GM12892 (cell line): ENCODE measurements at regions not wholly inside any gene's neighbourhood (a gene's known extent, or its start where the extent isn't known, plus 50 kb on each side); places are given as distances from the start of the nearest gene placed in this dataset.

Experiments
- DNase-seq: peaks from one replicate; pipeline ENCODE4 v3.0.0; 2011; ENCODE audit not compliant: insufficient read length
- FAIRE-seq: peaks from 2 replicates; lab custom pipeline; 2011; peaks lifted over from hg19 to GRCh38; lab: Jason Lieb, UNC
- POLR2A ChIP-seq: IDR thresholded peaks from 2 replicates; pipeline ENCODE4 v1.6.1; 2011; ENCODE audit warnings: low read depth, low read length, control low read depth
- POLR2AphosphoS5 ChIP-seq: IDR thresholded peaks from 2 replicates; pipeline ENCODE4 v1.6.1; 2011; ENCODE audit warnings: low read depth, low read length, control low read depth
- TAF1 ChIP-seq: IDR thresholded peaks from 2 replicates; pipeline ENCODE4 v1.6.1; 2011; ENCODE audit warnings: low read depth, mild to moderate bottlenecking, control low read depth, low read length, borderline replicate concordance

DNA sequence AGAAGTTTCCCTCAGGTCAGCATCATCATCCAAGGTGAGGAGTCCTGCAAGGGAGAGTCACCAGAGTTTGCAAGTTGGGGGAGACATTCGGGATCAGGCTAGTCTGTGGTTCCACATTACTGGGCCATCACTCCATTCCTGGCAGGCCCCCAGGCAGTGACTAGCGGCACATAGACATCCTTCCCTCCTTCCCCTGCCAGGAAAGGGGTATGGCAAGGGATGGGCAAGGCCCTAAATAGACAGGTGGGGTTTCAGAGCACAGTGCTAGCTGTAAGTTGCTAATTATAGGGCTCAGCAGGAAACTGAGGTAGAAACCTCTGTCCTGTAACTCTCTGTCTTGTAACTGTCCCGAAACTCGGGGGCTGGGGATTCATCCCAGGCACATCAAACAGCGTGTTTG is 215.2 kb upstream of the ROPN1 start:
- FAIRE-seq (peak; percentile 30), DNase-seq (no peak)
- TF ChIP-seq POLR2AphosphoS5 (no peak), POLR2A (no peak), TAF1 (no peak)

DNA sequence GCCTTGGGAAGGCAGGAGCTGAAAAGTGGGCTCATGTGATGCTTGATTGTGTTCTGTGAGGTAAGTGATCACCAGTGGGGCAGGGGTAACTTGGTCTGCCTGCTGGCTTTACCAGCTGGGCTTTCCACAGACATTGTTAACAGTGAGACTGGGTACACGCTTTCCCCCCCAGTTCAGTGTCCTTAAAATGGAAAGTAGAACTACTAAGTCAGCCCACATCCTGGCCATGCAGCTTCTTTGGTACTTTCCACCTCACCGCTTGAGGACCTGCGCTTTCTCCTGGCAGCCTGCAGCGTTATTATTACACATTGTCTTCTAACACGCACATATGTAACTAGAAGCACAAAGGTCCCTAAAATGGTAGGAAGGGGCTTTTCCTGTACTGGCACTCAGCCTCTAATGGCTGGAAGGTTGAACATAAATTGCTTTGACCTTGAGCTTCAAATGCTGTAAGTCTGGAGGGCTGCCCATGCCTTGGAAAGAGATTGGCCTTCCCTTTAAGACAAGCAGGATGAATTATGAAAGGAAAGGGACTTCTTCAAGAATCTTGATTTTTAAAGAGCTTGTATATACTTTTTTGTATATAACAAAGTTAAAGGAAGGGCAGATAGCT is 216.1 kb upstream of the ROPN1 start:
- DNase-seq (peak; percentile 3), FAIRE-seq (peak; percentile 63)
- 0 out of 2 replicates have a peak, but pooled peaks have one; percentile 22 for TF ChIP-seq POLR2A
- TF ChIP-seq TAF1: 0 out of 2 replicates have a peak, but pooled peaks have one; percentile 9
- no peak for TF ChIP-seq POLR2AphosphoS5

DNA sequence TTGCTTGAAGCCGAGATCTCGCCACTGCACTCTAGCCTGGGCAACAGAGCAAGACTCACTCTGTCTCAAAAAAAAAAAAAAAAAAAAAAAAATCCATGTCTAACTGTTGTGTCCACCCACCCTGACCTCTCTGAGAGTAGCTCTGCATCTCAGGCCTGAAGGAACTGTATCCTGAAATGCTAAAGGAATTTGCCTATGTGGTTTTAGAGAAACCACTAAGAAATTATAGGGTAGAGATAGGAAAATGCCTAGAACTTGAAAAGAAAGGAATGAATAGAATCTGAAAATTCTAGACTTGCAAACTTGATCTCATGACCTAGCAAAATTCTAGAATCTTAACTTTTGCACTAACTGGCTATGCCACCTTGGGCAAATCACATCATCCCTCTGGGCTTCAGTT is 217.5 kb upstream of the ROPN1 start:
- FAIRE-seq: no peak
- TF ChIP-seq POLR2AphosphoS5 (no peak), POLR2A (no peak), TAF1 (no peak)
- no peak for DNase-seq

DNA sequence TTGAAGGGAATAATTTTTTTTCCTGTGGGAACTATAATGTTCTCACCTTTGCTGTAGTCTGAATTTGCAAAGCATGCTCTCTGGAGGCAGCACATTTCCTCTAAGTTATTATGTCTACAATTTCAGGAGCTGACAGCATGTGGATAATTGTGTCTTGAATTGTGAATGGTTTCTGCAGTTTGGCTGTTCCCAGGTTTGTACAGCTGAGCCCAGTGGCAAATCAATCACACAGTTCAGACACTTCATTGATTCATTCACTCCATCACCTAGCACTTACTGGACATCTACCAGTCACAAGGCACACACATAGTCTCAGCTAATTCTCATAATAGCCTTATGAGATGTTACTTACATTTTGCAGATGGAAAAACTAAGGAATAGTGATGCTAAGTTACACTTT is 219.0 kb upstream of the ROPN1 start:
- TF ChIP-seq POLR2AphosphoS5: no peak
- FAIRE-seq: no peak
- no peak for DNase-seq

DNA sequence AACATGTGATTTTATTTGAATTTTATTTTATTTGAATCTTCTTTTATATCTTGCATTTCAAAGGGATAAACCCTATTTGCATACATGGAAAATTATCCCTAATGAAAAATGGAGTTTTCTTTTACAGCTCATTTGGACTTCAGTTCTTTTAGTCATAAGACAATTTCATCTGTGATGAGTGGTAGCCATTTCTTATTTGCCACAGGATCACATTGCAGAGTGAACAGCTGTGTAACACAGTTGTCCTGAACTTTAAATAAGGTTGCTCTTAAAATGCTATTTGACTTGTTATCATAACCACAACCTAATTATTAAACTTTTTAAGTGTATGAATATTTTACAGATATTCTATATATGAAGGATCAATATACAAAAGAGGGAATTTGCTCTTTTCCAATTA is 221.7 kb upstream of the ROPN1 start:
- DNase-seq: no peak
- FAIRE-seq: no peak
- TF ChIP-seq POLR2AphosphoS5 (no peak), POLR2A (no peak), TAF1 (no peak)

DNA sequence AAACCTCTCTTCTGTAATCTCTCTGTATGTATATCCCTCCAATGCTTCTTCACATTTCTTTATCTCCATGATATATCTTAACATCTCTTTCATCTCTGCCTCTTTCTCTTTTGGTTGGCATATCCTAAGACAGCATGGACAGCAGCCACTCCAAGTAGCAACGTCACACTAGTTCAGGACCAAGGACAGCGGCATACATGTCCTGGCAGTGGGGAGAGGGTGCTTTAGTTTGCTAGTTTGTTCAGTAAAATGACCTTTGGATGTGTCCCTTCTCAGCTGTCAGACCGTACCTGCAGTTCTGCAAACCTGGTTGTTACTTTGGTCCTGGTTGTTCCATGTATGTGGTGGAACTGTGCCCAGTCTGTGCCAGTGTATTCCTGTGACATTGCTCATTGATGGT is 225.6 kb upstream of the ROPN1 start:
- DNase-seq (no peak), FAIRE-seq (peak; percentile 33)
- TF ChIP-seq TAF1 (no peak), POLR2AphosphoS5 (no peak), POLR2A (no peak)

DNA sequence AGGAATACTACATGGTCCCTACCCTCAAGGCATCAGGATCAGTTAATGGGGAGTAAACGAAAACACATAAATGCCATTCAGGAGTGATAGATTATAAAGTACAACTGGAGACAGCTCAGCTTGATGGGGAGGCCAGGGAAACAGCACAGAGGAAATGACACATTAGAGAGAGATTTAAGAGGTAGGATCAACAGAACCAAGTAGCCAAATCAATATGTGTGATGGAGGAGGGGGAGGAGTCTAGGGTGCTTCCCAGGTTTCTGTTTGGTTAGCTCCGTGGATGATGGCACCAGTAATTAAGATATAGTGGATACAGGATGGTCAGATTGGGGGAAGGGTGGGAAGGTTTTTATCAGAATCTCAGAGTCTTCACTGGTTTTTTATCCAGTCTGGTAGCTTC is 229.5 kb upstream of the ROPN1 start:
- FAIRE-seq (no peak), DNase-seq (no peak)
- TF ChIP-seq TAF1: no peak
- no peak for TF ChIP-seq POLR2A
- no peak for TF ChIP-seq POLR2AphosphoS5

DNA sequence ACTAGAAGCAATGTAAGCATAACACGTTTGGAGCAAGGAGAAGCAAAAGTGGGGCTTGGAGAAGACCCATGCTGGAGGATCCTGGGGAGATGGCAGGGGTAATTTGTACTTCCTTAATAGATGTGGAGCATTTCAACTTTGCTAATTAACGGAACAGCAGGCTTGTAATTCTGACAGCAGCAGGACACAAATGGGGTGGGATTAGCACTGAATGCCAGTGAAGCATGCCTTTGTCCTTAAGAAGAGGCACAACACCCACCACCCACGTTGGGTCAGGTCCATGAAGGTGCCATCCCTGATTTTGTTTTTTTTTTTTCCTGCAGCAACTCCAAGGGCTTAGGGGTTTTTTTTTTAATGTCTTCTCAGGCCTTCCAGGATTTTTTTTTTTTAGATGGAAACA is 231.9 kb upstream of the ROPN1 start:
- DNase-seq (no peak), FAIRE-seq (no peak)
- TF ChIP-seq TAF1: no peak
- no peak for TF ChIP-seq POLR2A
- no peak for TF ChIP-seq POLR2AphosphoS5

DNA sequence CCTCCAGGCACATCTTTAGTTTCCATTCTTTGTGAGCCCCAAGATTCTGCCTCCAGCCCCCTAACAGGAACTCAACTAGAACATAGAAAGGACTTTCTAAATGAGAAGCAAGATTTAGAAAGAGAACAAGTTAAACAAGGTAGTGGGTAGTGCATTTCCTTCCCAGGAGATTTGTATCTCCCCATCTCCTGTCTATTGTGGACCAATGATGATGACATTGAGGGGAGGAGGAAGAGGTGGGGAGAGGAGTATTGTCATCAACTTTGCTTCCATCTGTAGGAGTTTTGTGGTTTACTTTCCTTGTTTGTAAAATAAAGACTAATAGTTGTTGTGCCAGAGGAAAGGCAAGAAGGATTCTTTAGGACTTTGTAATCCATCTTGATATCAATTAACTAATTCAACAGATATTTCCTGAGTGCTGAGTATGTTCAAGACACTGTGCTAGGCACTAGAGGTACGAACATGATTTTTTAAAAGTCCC is 235.3 kb upstream of the ROPN1 start:
- DNase-seq: no peak
- TF ChIP-seq TAF1 (no peak), POLR2AphosphoS5 (no peak), POLR2A (no peak)
- FAIRE-seq: no peak

DNA sequence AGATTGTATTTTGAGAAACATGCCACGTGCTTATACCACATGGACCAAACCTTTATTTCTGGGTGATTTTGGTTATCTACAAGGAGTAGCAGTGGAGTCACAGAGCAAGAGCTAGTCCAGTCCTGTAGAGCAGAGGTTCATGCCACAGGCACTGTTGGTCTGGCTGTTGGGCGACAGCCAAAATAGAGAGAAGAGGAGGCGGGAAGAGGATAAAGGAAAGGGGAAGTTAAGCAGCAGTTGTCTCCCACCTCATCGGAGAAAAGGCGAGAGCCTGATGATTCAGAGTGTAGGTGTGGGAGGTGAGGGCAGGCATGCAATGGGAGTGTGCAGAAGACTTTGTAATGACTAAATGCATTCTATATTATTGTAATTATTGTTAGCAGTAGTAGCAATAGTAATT is 237.5 kb upstream of the ROPN1 start:
- DNase-seq (no peak), FAIRE-seq (no peak)
- TF ChIP-seq POLR2A (no peak), POLR2AphosphoS5 (no peak), TAF1 (no peak)

DNA sequence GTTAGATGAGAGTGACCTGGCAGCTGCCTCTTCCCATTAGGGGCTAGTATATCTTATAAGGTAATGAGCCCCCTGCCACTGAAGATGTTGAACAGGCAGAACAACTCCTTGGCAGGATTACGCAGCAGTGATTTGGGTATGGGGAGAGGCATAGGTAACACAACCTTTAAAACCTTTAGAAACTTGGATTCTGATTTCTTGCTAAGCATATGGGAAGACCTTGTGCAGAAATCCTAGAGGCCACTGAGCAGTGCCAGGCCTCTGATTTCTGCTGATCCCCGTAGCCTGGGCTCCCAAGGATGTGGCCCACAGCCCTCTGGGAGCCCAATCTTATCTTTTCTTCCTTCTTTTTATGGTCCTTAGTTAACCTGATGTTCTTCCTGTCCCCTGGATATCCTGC is 237.9 kb upstream of the ROPN1 start:
- FAIRE-seq: no peak
- no peak for TF ChIP-seq POLR2A
- no peak for DNase-seq

DNA sequence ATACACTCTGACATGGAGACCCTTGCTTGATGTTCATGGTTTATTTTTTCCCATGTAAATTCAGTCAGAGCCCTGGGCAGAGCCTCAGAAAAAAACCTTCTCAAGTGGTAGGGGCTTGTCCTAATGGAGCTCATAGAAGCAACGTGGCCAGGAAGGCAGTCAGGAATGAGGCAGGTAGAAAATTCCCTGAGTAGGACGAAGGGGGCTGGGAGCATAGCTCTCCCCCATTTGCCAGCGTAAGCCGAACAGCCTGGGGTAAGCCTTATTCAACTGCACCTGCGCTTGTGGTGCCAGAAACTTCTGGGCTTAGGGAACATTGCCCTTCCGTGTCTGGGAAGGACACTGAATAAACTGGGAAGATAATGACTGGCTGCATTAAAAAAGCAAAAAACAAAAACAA is 238.5 kb upstream of the ROPN1 start:
- no peak for FAIRE-seq
- TF ChIP-seq POLR2AphosphoS5 (no peak), TAF1 (no peak), POLR2A (no peak)
- DNase-seq: no peak
